Common myeloid progenitor, CD34-positive (primary cell): ENCODE measurements at regions not wholly inside any gene's neighbourhood (a gene's known extent, or its start where the extent isn't known, plus 50 kb on each side); places are given as distances from the start of the nearest gene placed in this dataset.
A peak's percentile ranks its signal among the peaks of the same experiment; 100 is the strongest.

Experiments
- CTCF ChIA-PET: fragments of 350-600 bp; sonication (Branson Sonifier 250); formaldehyde crosslinking; loops from one replicate; lab custom pipeline; 2021; ENCODE audit warnings: antibody characterized with exemption; lab: Charles Lee
- POLR2A ChIA-PET: fragments of 350-600 bp; sonication (Branson Sonifier 250); formaldehyde crosslinking; loops from one replicate; lab custom pipeline; 2021; ENCODE audit warnings: antibody characterized with exemption; lab: Charles Lee
- DNase-seq, 3 donors: peaks; one replicate each; pipeline versions ENCODE4 v3.0.0 to v3.0.0-alpha.2; 2013
- H3K27ac ChIP-seq, 2 experiments: 1 replicate in 1 of 2; 2 replicates in 1 of 2; pipeline ENCODE4 v1.7.0; 2013; ENCODE audit warnings: inconsistent platforms in 2 of 2, low read length in 2 of 2, mild to moderate bottlenecking in 2 of 2, low read depth in 1 of 2, moderate library complexity in 1 of 2; ENCODE audit not compliant: severe bottlenecking in 2 of 2, insufficient read depth in 1 of 2, poor library complexity in 1 of 2
- H3K27me3 ChIP-seq, 5 experiments: replicated peaks in 2 of 5; 1 replicate in 3 of 5; 2 replicates in 2 of 5; pipeline versions ENCODE4 v1.6.1 to v1.7.0; 2013; ENCODE audit warnings: low read length in 4 of 5, mild to moderate bottlenecking in 2 of 5, moderate library complexity in 2 of 5, inconsistent platforms in 1 of 5; ENCODE audit not compliant: insufficient read depth in 5 of 5, control insufficient read depth in 4 of 5
- H3K36me3 ChIP-seq, 4 experiments: 1 replicate in 2 of 4; 2 replicates in 2 of 4; pipeline versions ENCODE4 v1.6.1 to v1.7.0; 2013; ENCODE audit warnings: low read length in 3 of 4, control low read depth in 1 of 4, mild to moderate bottlenecking in 1 of 4; ENCODE audit not compliant: control insufficient read depth in 4 of 4, insufficient read depth in 4 of 4
- H3K4me1 ChIP-seq, 4 experiments: 1 replicate in 3 of 4; 2 replicates in 1 of 4; pipeline versions ENCODE4 v1.6.1 to v1.7.1; 2013; ENCODE audit warnings: low read length in 3 of 4, mild to moderate bottlenecking in 3 of 4, control low read depth in 1 of 4, inconsistent platforms in 1 of 4, moderate library complexity in 1 of 4; ENCODE audit not compliant: control insufficient read depth in 4 of 4, insufficient read depth in 4 of 4; ENCODE audit errors: control extremely low read depth in 1 of 4
- H3K4me3 ChIP-seq, 7 experiments: 1 replicate in 4 of 7; 2 replicates in 3 of 7; pipeline versions ENCODE4 v1.5.1 to v1.7.0; 2013; ENCODE audit warnings: mild to moderate bottlenecking in 7 of 7, low read length in 6 of 7, moderate library complexity in 6 of 7, inconsistent platforms in 2 of 7, low read depth in 2 of 7, control low read depth in 1 of 7; ENCODE audit not compliant: insufficient read depth in 4 of 7, control insufficient read depth in 1 of 7; ENCODE audit errors: extremely low read depth in 1 of 7
- H3K9me3 ChIP-seq, 5 experiments: 1 replicate in 4 of 5; 2 replicates in 1 of 5; pipeline versions ENCODE4 v1.6.1 to v1.7.1; 2013; ENCODE audit warnings: low read length in 4 of 5, mild to moderate bottlenecking in 2 of 5, inconsistent platforms in 1 of 5, low read depth in 1 of 5, moderate library complexity in 1 of 5; ENCODE audit not compliant: control insufficient read depth in 4 of 5, insufficient read depth in 2 of 5; ENCODE audit errors: control extremely low read depth in 1 of 5
- WGBS: methylation state at CpG from one replicate; pipeline ENCODE4 v1.1.5; 2013; ENCODE audit not compliant: insufficient coverage; 5-methylcytosine and 5-hydroxymethylcytosine counted together

DNA sequence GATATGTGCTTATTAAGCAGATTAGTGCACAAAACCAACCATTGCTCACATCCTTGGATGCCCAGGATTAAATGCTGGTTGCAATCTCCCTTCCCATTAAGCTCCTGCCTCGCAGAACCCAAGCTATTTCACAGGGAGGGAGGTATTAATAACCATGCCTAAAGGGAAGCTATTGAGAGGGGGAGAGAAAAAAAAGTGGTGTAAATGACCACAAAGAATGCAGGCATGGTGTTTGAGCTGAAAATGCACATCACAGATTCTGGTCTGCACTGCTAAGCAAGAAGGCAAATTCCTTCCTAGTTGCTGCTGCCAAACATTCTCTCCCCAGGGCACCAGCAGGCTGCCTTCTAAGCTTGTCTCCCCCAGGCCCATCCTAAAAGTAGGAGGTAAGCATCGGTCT lies 92.0 kb upstream of the ISX start:
- WGBS, result no CpG with 5 or more reads among the region's 2 CpGs
- CTCF ChIA-PET, result interaction anchor here (0.5 to 0.6 kb wide), 2 partner anchors 492 to 659 kb away, joined by 3 read pairs; no protein-coding TSS in a partner anchor
- no peak overlapping the region for H3K27ac ChIP-seq
- no peaks in the 10 kb centered on the region for H3K27me3 ChIP-seq
- no peak for DNase-seq
- H3K36me3 ChIP-seq, result no peaks in the 10 kb centered on the region
- no peak overlapping the region for H3K4me3 ChIP-seq
- peaks cover 0 to 3% (median 0%) of the 10 kb centered on the region in 5 experiments for H3K9me3 ChIP-seq
- POLR2A ChIA-PET, result no interaction called here
- H3K4me1 ChIP-seq, result no peaks in the 10 kb centered on the region

- Histone ChIP-seq H3K4me1 (no peaks in the 10 kb centered on the region), H3K4me3 (no peak overlapping the region), H3K27ac (no peak overlapping the region), H3K9me3 (peaks cover 0 to 3% (median 0%) of the 10 kb centered on the region in 5 experiments), H3K27me3 (no peaks in the 10 kb centered on the region), H3K36me3 (no peaks in the 10 kb centered on the region)
- DNase-seq, result peak in 1 of 3 donors; percentile 0
- ChIA-PET POLR2A (no interaction called here), CTCF (no interaction called here)
- WGBS, result no CpG with 5 or more reads among the region's 1 CpG
These were observed 90.2 kb upstream of the ISX start for GRCh38 chr22:34975721-34976120.

DNA sequence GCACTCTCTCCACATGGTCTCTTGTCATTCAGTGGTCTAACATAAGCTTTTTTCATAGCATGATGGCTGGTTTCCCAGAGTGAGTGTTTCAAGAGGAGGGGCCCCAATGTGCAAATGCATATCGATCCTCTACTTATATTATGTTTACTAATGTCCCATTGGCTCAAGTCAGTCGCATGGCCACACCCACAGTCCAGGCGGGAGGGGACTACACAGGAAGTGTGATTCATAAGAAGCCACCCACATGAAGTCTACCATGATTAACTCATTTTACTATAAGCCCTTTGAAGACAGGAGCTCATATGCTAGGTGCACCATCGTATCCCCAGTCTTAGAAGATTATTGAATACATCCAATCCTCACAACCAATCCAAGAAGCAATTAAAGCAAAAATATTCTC lies 89.5 kb upstream of the ISX start:
- 100% methylated on average over 2 of the region's 4 CpGs for WGBS
- no peaks in the 10 kb centered on the region for H3K4me1 ChIP-seq
- H3K36me3 ChIP-seq, result no peaks in the 10 kb centered on the region
- ChIA-PET CTCF (no interaction called here), POLR2A (no interaction called here)
- H3K4me3 ChIP-seq, result no peak overlapping the region
- no peaks in the 10 kb centered on the region for H3K27me3 ChIP-seq
- H3K9me3 ChIP-seq, result peaks cover 0 to 3% (median 0%) of the 10 kb centered on the region in 5 experiments
- no peak overlapping the region for H3K27ac ChIP-seq
- DNase-seq, result no peak

- no peaks in the 10 kb centered on the region for H3K4me1 ChIP-seq
- H3K4me3 ChIP-seq, result no peak overlapping the region
- POLR2A ChIA-PET, result no interaction called here
- no peak overlapping the region for H3K27ac ChIP-seq
- 100% methylated on average over 1 of the region's 2 CpGs for WGBS
- DNase-seq, result no peak
- peaks cover 0 to 3% (median 0%) of the 10 kb centered on the region in 5 experiments for H3K9me3 ChIP-seq
- CTCF ChIA-PET, result no interaction called here
- H3K27me3 ChIP-seq, result no peaks in the 10 kb centered on the region
- no peaks in the 10 kb centered on the region for H3K36me3 ChIP-seq
These were observed 89.1 kb upstream of the ISX start for GRCh38 chr22:34976886-34977285.

GRCh38 chr22:34986523-34986922 lies 79.4 kb upstream of the ISX start:
- Histone ChIP-seq H3K4me3 (no peak overlapping the region), H3K4me1 (no peaks in the 10 kb centered on the region), H3K27ac (no peak overlapping the region), H3K9me3 (peaks cover 4 to 23% (median 9%) of the 10 kb centered on the region in 5 experiments), H3K27me3 (no peaks in the 10 kb centered on the region), H3K36me3 (no peaks in the 10 kb centered on the region)
- ChIA-PET POLR2A (no interaction called here), CTCF (no interaction called here)
- DNase-seq, result no peak
- WGBS, result 100% methylated on average over 1 of the region's 1 CpG

DNA sequence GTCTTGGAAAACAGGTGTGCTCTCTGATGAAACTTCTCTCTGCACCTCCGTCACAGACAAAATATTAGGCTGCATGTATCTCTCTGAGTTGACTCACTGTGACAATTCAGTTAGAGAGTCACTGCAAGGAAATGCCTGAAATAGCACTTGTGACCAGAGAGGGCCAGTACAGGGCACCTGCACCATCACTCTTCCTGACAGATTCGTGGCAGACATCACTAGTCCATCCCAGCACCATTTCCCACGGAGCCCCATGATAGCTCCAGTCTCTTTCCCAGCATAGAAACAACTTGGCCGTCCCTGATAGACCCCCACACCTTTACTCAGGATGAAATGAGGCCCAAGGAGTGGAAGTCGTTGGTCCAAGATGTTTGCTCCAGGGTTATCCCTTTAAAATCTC lies 73.3 kb upstream of the ISX start:
- Histone ChIP-seq H3K4me1 (no peaks in the 10 kb centered on the region), H3K4me3 (no peak overlapping the region), H3K36me3 (no peaks in the 10 kb centered on the region), H3K9me3 (peaks cover 0 to 10% (median 2%) of the 10 kb centered on the region in 5 experiments), H3K27ac (no peak overlapping the region), H3K27me3 (no peaks in the 10 kb centered on the region)
- POLR2A ChIA-PET, result no interaction called here
- CTCF ChIA-PET, result interaction anchor here (1.1 kb wide), 1 partner anchor 20 kb away, joined by 3 read pairs; no protein-coding TSS in a partner anchor
- no peak for DNase-seq
- 67% methylated on average over 5 of the region's 5 CpGs for WGBS

DNA sequence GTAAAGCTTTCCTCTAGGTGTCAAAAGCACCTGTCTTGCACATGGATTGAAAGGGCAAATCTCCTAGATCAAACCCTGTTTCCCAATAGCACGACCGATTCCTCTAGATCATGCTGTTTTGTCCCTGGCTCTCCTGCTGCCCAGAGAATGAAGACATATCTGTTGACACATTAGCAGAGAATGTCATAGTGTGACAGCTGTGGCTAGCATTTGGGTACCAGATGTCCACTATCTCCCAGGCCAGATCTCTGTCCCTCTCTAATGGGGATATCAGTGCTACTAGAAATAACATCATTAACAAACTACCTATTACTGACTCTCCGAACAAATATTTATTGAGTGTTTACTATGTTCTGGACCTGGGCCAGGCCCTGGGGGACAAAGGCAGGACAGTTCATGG lies 72.4 kb upstream of the ISX start:
- no peak for DNase-seq
- peaks cover 0 to 2% (median 0%) of the 10 kb centered on the region in 5 experiments for H3K27me3 ChIP-seq
- H3K27ac ChIP-seq, result no peak overlapping the region
- no peaks in the 10 kb centered on the region for H3K4me1 ChIP-seq
- H3K4me3 ChIP-seq, result no peak overlapping the region
- WGBS, result 100% methylated on average over 2 of the region's 3 CpGs
- CTCF ChIA-PET, result interaction anchor here (1.1 kb wide), 1 partner anchor 20 kb away, joined by 3 read pairs; no protein-coding TSS in a partner anchor
- peaks cover 0 to 4% (median 0%) of the 10 kb centered on the region in 5 experiments for H3K9me3 ChIP-seq
- no peaks in the 10 kb centered on the region for H3K36me3 ChIP-seq
- POLR2A ChIA-PET, result no interaction called here
